HK-2 (cell line): ENCODE measurements at regions not wholly inside any gene's neighbourhood (a gene's known extent, or its start where the extent isn't known, plus 50 kb on each side); places are given as distances from the start of the nearest gene placed in this dataset.
"Not testable (repeated sequence)": the region's sequence is repeated elsewhere in the genome, so short reads cannot be mapped to it uniquely, and the experiment has no call there.

Experiments
- DNase-seq: peaks from one replicate; pipeline ENCODE4 v3.0.0-alpha.2; 2018; ENCODE audit not compliant: unreplicated experiment

DNA sequence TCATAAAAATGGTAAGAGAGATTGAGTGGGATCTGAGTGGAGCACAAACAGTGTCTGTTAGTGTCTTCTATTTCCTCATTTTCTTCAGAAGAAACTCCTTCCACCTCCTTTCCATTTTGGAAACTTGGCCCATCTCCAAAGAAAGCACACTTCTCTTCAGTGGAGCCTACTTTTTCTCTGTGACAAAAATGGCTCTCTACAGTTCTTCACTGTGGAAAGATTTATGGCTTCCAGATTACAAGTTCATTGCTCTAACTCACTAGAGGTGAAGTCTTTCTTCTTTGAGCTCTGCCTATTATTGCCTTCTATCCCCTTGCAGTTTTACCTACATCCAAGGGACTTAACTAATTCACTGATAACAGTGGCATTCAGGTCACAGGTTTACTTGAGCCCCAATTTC is 325.8 kb downstream of the ANTXR2 start:
- no peak for DNase-seq

GRCh38 chr4:79743014-79743413 is 330.0 kb downstream of the ANTXR2 start:
- no peak for DNase-seq

GRCh38 chr4:79739912-79740311 is 331.9 kb upstream of the GK2 start:
- no peak for DNase-seq

- DNase-seq, result no peak
These were observed 315.5 kb upstream of the GK2 start for GRCh38 chr4:79723507-79723906.

- DNase-seq, result no peak
These were observed 292.3 kb upstream of the GK2 start for GRCh38 chr4:79700356-79700755.

GRCh38 chr4:79697444-79697843 is 289.4 kb upstream of the GK2 start:
- no peak for DNase-seq

GRCh38 chr4:79696534-79696933 is 288.5 kb upstream of the GK2 start:
- not testable (repeated sequence) for DNase-seq

DNA sequence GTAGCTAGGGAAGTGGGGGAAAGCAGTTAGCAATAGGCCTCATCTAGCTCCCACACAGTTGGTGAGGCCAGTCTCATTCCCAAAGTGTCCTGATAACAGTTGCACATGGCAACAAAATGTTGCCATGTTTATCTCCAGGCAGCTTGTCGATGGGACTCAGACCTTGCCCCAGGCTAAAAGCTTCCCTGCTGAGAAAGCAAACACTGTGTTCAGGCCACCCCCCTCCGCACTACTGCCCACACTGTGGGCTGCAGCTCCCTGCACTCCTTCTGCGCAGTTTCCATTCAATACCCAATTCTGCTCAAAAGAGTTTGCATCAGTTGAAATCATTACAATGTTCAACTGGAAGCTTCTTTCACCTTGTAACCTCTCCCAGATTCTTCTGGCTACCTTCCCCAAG is 287.8 kb upstream of the GK2 start:
- no peak for DNase-seq

DNA sequence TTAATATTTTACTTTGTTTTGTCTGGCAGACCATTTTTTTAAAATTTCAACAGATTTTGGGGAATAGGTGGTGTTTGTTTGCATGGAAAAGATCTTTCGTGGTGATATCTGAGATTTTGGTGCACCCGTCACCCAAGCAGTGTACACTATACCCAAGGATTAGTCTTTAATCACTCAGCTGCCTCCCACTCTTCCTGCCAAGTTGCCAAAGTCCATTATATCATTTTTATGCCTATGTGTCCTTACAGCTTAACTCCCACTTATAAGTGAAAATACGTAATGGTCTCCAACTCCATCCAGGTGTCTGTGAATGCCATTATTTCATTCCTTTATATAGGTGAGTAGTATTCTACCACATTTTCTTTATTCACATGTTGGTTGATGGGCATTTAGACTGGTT is 281.7 kb upstream of the GK2 start:
- no peak for DNase-seq

DNA sequence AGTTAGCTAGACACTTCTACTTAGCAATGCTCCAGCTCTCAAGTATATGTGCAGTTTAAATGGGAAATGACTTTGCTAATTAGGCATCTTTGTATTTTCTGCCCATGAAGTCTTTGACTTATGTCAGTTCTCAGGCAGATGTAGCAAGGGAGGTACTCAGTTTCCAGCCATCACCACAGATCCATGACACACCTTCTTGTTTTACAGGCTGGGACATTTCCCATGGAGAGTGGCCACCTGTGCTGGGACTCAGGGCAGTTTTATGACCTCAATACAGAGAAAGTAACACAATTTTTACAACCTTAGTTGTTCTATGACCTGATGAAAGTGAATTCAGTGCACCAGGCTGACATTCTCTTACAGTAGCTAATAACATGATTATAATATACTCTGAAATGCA is 280.7 kb upstream of the GK2 start:
- no peak for DNase-seq

DNA sequence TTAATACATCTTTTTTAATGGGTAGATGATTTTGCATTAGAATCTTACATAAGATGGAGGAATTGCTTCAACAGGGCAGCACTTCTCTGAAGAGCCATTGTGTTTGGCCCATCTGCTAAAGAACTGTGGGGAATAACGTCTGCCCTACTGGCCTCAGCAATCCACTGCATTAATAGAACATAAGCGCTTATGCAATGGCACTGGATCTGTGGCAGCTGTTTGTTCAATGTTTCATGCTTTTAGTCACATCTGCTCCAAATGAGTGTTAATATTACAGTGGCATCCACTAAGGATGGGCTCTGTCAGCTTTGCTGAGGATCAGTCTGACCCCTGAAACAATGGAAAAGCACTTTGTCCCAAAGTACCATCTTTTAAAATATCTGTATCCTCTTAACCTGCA is 279.0 kb upstream of the GK2 start:
- no peak for DNase-seq

- DNase-seq, result no peak
These were observed 277.5 kb upstream of the GK2 start for GRCh38 chr4:79685542-79685941.

GRCh38 chr4:79684516-79684915 is 276.5 kb upstream of the GK2 start:
- DNase-seq, result no peak

DNA sequence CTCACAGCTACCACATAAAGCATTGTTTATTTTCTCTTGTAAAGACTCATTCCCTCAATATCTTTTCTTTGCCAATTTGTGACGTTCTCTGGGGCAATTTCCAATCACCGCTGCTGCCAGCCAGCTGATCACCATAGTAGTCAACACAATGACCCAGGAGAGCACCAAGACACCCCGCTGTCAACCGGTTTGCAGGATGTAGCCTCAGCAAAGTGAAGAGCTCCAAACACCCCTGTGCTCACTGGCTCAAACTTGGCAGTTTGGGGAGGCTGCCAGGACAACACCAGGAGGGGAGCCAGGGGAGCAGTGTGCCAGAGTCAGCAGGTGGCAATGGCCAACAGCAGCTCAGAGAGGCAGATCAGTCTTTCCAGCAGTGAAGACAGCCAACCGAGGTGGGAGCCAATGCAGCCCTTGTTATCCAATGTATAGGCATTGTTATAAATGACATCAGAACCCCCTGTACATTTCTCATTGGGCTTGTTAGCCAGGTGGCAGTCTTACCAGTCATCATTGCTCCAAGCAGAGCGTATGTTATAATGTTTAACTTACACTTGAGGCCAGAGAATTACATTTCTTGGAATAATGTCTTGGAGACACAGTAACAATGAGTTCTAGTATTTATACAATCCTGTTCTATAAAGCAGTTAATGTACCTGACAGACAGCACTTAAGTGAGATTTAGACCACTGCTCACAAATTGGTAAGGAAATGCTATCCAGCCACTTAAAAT is 274.9 kb upstream of the GK2 start:
- no peak for DNase-seq

- no peak for DNase-seq
These were observed 274.1 kb upstream of the GK2 start for GRCh38 chr4:79682161-79682560.

- no peak for DNase-seq
These were observed 271.8 kb upstream of the GK2 start for GRCh38 chr4:79679859-79680258.

- DNase-seq, result no peak
These were observed 270.6 kb upstream of the GK2 start for GRCh38 chr4:79678472-79679202.

- no peak for DNase-seq
These were observed 268.7 kb upstream of the GK2 start for GRCh38 chr4:79676705-79677104.

DNA sequence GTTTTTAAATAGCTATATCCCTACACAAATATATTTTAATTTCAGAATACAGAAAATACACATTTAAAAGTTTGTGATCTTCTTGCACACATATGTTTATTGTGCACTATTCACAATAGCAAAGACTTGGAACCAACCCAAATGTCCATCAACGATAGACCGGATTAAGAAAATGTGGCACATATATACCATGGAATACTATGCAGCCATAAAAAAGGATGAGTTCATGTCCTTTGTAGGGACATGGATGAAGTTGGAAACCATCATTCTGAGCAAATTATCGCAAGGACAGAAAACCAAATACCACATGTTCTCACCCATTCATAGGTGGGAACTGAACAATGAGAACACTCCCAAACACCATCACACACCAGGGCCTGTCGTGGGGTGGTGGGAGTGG is 266.9 kb upstream of the GK2 start:
- not testable (repeated sequence) for DNase-seq

DNA sequence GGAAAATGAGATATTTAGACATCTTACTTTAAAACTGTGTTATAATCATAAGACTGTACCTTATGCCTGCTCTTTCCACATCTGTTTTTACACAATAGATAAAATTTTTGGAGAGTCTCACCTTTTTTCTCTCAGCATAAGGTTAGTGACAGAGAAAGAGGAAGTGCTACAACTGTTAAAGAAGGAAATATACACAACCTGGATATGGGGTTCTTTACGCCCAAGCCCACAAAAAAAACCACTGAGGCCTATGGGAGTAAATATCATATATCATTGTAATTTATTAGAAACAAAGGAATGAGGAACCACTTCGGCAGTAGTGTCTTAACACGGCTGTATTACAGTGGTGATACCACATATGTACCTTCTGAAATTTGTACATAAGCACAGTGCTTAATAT is 265.9 kb upstream of the GK2 start:
- no peak for DNase-seq

DNA sequence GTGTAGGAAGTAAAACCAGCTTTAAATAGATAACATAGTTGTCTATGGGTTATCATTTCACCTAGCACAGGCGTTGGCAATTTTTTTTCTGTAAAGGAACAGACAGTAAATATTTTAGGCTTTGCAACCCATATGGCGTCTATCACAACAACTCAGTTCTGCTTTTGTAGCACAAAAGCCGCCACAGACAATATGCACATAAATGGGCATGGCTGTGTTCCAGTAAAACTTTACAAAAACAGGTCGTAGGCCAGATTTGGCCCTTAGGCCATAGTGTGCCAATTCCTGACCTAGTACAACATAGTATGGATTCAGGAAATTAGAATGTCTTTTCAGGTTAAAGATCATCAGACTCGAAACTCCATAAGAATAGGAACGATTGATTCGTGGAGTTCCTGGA is 265.3 kb upstream of the GK2 start:
- DNase-seq, result no peak

GRCh38 chr4:79666875-79667274 is 258.8 kb upstream of the GK2 start:
- no peak for DNase-seq

GRCh38 chr4:79666112-79666511 is 258.1 kb upstream of the GK2 start:
- DNase-seq, result no peak

DNA sequence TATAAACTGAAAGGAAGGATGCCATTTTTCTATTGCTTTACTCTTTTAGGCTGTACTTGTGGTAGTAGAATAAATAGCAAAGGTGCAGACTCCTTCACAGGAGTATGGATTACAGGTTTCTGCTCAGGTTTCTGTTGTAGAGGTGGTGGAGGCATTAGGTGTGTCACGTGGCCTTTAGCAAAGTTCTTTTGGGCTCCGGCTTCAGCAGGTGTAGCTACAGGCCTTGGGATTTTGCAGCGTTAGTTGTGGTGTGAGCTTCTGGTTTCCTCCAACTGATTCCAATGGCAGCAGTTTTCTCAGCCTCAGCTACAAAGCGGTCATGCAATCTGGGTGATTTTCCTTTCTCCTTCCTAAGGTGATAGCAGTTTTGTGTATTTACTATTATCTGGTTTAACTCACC is 255.8 kb upstream of the GK2 start:
- DNase-seq, result no peak
